GM18873 (cell line): ENCODE measurements at regions not wholly inside any gene's neighbourhood (a gene's known extent, or its start where the extent isn't known, plus 50 kb on each side); places are given as distances from the start of the nearest gene placed in this dataset.
"Not testable (repeated sequence)": the region's sequence is repeated elsewhere in the genome, so short reads cannot be mapped to it uniquely, and the experiment has no call there.

Experiments used
- ATAC-seq: cut with Tn5 transposase; IDR thresholded peaks from one replicate; pipeline ENCODE4 v1.9.1; 2021; ENCODE audit warnings: mild to moderate bottlenecking, moderate library complexity, moderate number of reproducible peaks; ENCODE audit not compliant: unreplicated experiment, low FRiP score

- ATAC-seq = no peak
These were observed 71.8 kb downstream of the LARP7 start for GRCh38 chr4:112708772-112709171.

GRCh38 chr4:112714922-112715901, 78.3 kb downstream of the LARP7 start:
- ATAC-seq = no peak

- ATAC-seq = no peak
These were observed 80.9 kb downstream of the LARP7 start for GRCh38 chr4:112717856-112718255.

- ATAC-seq = no peak
These were observed 84.7 kb downstream of the LARP7 start for GRCh38 chr4:112721627-112722026.

GRCh38 chr4:112726041-112726440, 89.1 kb downstream of the LARP7 start:
- ATAC-seq = no peak

GRCh38 chr4:112727728-112728127, 90.8 kb downstream of the LARP7 start:
- ATAC-seq = not testable (repeated sequence)

- no peak for ATAC-seq
These were observed 94.8 kb downstream of the LARP7 start for GRCh38 chr4:112731715-112732114.

GRCh38 chr4:112732142-112732541, 95.2 kb downstream of the LARP7 start:
- no peak for ATAC-seq

GRCh38 chr4:112735474-112735951, 98.6 kb downstream of the LARP7 start:
- ATAC-seq = peak; percentile 76

GRCh38 chr4:112736718-112737135, 99.8 kb downstream of the LARP7 start:
- no peak for ATAC-seq

GRCh38 chr4:112739442-112739841, 102.5 kb downstream of the LARP7 start:
- no peak for ATAC-seq

- no peak for ATAC-seq
These were observed 110.1 kb downstream of the LARP7 start for GRCh38 chr4:112747036-112747435.

GRCh38 chr4:112748352-112748878, 111.5 kb downstream of the LARP7 start:
- no peak for ATAC-seq

GRCh38 chr4:112750749-112751148, 113.8 kb downstream of the LARP7 start:
- not testable (repeated sequence) for ATAC-seq

GRCh38 chr4:112751447-112751846, 114.5 kb downstream of the LARP7 start:
- no peak for ATAC-seq

GRCh38 chr4:112752061-112752460, 115.1 kb downstream of the LARP7 start:
- no peak for ATAC-seq

- no peak for ATAC-seq
These were observed 115.6 kb downstream of the LARP7 start for GRCh38 chr4:112752510-112752909.

- no peak for ATAC-seq
These were observed 116.4 kb downstream of the LARP7 start for GRCh38 chr4:112753333-112753732.

GRCh38 chr4:112759313-112759712, 122.4 kb downstream of the LARP7 start:
- no peak for ATAC-seq

GRCh38 chr4:112765317-112765974, 128.5 kb downstream of the LARP7 start:
- ATAC-seq = peak; percentile 64

GRCh38 chr4:112766422-112766821, 129.5 kb downstream of the LARP7 start:
- no peak for ATAC-seq
